ENCODE measurements at regions not wholly inside any gene's neighbourhood (a gene's known extent, or its start where the extent isn't known, plus 50 kb on each side); places are given as distances from the start of the nearest gene placed in this dataset.

GRCh38 chr5:18114151-18114757, 480.0 kb downstream of the TAF11L14 start:
- Histone ChIP-seq H3K36me3 (ENCODE audit: insufficient read depth) (no peaks in the 10 kb centered on the region), H3K79me2 (replicated peaks; ENCODE audit: insufficient read depth) (no peaks in the 10 kb centered on the region), H3F3A (replicated peaks; ENCODE audit: low read depth) (no peaks in the 10 kb centered on the region), H4K20me1 (replicated peaks; ENCODE audit: insufficient read depth) (no peaks in the 10 kb centered on the region), H3K4me1 (ENCODE audit: insufficient read depth) (peaks cover 5% of the 10 kb centered on the region; the same call in 1 of the 2 replicates), H3K4me3 (no peak overlapping the region), H3K9me2 (ENCODE audit: insufficient read depth) (no peaks in the 10 kb centered on the region), H3K27ac (ENCODE audit: low read depth) (no peak overlapping the region), H3K4me2 (no peak overlapping the region), H3K27me3 (ENCODE audit: insufficient read depth) (no peaks in the 10 kb centered on the region), H2AFZ (no peak overlapping the region)
- H3K27ac Mint-ChIP-seq = no peak overlapping the region
- peaks cover 14% of the 10 kb centered on the region; the same call in 2 of the 3 replicates for H3K4me1 Mint-ChIP-seq
- no peaks in the 10 kb centered on the region for H3K9me3 Mint-ChIP-seq
- TF ChIP-seq ZNF462 (CRISPR knock-in tag; IDR thresholded peaks at IDR 0.05) (no peak), ZNF114 (CRISPR knock-in tag; IDR thresholded peaks at IDR 0.05) (no peak), ZNF331 (CRISPR knock-in tag; IDR thresholded peaks at IDR 0.05; ENCODE audit: low read depth) (no peak), EZH2phosphoT487 (IDR thresholded peaks at IDR 0.05; ENCODE audit: unreplicated experiment) (no peak), JUNB (IDR thresholded peaks at IDR 0.05; ENCODE audit: unreplicated experiment) (no peak), EZH2 (IDR thresholded peaks at IDR 0.05; ENCODE audit: low read depth, unreplicated experiment) (no peak), CREB1 (CRISPR knock-in tag; IDR thresholded peaks at IDR 0.05; ENCODE audit: low read depth) (no peak), POLR2AphosphoS5 (IDR thresholded peaks at IDR 0.05; ENCODE audit: low read depth) (no peak), NANOG (IDR thresholded peaks at IDR 0.05; ENCODE audit: borderline replicate concordance) (no peak), CTCF (conservative IDR thresholded peaks at IDR 0.05; ENCODE audit: low read depth in 2 of 2) (no peak), STAT1 (IDR thresholded peaks at IDR 0.05; ENCODE audit: unreplicated experiment) (no peak)
- TF ChIP-seq, protein P1, sequence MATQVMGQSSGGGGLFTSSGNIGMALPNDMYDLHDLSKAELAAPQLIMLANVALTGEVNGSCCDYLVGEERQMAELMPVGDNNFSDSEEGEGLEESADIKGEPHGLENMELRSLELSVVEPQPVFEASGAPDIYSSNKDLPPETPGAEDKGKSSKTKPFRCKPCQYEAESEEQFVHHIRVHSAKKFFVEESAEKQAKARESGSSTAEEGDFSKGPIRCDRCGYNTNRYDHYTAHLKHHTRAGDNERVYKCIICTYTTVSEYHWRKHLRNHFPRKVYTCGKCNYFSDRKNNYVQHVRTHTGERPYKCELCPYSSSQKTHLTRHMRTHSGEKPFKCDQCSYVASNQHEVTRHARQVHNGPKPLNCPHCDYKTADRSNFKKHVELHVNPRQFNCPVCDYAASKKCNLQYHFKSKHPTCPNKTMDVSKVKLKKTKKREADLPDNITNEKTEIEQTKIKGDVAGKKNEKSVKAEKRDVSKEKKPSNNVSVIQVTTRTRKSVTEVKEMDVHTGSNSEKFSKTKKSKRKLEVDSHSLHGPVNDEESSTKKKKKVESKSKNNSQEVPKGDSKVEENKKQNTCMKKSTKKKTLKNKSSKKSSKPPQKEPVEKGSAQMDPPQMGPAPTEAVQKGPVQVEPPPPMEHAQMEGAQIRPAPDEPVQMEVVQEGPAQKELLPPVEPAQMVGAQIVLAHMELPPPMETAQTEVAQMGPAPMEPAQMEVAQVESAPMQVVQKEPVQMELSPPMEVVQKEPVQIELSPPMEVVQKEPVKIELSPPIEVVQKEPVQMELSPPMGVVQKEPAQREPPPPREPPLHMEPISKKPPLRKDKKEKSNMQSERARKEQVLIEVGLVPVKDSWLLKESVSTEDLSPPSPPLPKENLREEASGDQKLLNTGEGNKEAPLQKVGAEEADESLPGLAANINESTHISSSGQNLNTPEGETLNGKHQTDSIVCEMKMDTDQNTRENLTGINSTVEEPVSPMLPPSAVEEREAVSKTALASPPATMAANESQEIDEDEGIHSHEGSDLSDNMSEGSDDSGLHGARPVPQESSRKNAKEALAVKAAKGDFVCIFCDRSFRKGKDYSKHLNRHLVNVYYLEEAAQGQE (IDR thresholded peaks at IDR 0.05; ENCODE audit: unreplicated experiment) = no peak
- TF ChIP-seq, protein P2, sequence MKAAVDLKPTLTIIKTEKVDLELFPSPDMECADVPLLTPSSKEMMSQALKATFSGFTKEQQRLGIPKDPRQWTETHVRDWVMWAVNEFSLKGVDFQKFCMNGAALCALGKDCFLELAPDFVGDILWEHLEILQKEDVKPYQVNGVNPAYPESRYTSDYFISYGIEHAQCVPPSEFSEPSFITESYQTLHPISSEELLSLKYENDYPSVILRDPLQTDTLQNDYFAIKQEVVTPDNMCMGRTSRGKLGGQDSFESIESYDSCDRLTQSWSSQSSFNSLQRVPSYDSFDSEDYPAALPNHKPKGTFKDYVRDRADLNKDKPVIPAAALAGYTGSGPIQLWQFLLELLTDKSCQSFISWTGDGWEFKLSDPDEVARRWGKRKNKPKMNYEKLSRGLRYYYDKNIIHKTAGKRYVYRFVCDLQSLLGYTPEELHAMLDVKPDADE (IDR thresholded peaks at IDR 0.05) = no peak
- no peak overlapping the region for H3K4me3 Mint-ChIP-seq
- H3K27me3 Mint-ChIP-seq (ENCODE audit: insufficient read depth, low read depth, poor library complexity) = peaks cover 3% of the 10 kb centered on the region
- H3K36me3 Mint-ChIP-seq (ENCODE audit: low read depth) = no peaks in the 10 kb centered on the region
- no peak for ATAC-seq
- peak; percentile 52 for DNase-seq (ENCODE audit: low spot score)
